Testis (tissue), 2 donors: ENCODE measurements at regions not wholly inside any gene's neighbourhood (a gene's known extent, or its start where the extent isn't known, plus 50 kb on each side); places are given as distances from the start of the nearest gene placed in this dataset.
"Not testable (repeated sequence)": the region's sequence is repeated elsewhere in the genome, so short reads cannot be mapped to it uniquely, and the experiment has no call there.

ENCODE experiments used
- DNase-seq: peaks from one replicate; pipeline ENCODE4 v3.0.0-alpha.2; 2019
- H3K27ac ChIP-seq, 2 donors: fragments of 200-600 bp; sonication (generic); one replicate each; pipeline ENCODE4 v1.5.1; 2019
- H3K27me3 ChIP-seq: fragments of 200-600 bp; sonication (generic); one replicate; pipeline ENCODE4 v1.5.1; 2019
- H3K36me3 ChIP-seq: fragments of 200-600 bp; sonication (generic); one replicate; pipeline ENCODE4 v1.5.1; 2017; ENCODE audit warnings: low read depth; ENCODE audit errors: missing control alignments
- H3K4me1 ChIP-seq: fragments of 200-600 bp; sonication (generic); one replicate; pipeline ENCODE4 v1.5.1; 2019
- H3K4me3 ChIP-seq, 2 donors: fragments of 200-600 bp; sonication (generic); one replicate each; pipeline ENCODE4 v1.5.1; 2017 to 2019
- H3K9me3 ChIP-seq: fragments of 200-600 bp; sonication (generic); one replicate; pipeline ENCODE4 v1.5.1; 2017
- POLR2A ChIP-seq: fragments of 450-650 bp; IDR thresholded peaks from one replicate; pipeline ENCODE4 v1.6.1; 2017; ENCODE audit warnings: antibody characterized with exemption, mild to moderate bottlenecking, moderate library complexity
- WGBS, 2 donors: methylation state at CpG; one replicate each; pipeline ENCODE4 v1.1.5; 2018; 5-methylcytosine and 5-hydroxymethylcytosine counted together
- intact Hi-C: fragments of 100-400 bp; cut with DNase I; formaldehyde crosslinking; loops from one replicate; pipeline ENCODE4 v1.15.1; 2023; ENCODE audit warnings: low total_unique reads
- TF ChIP-seq, protein P1 (sequence below), 3 experiments: fragments of 450-650 bp in 2 of 3; fragments of 200-600 bp in 1 of 3; sonication (generic) in 1 of 3; IDR thresholded peaks; one replicate each; pipeline ENCODE4 v1.5.1; 2016 to 2019; ENCODE audit warnings: antibody characterized with exemption in 3 of 3, mild to moderate bottlenecking in 2 of 3, moderate library complexity in 1 of 3

DNA sequence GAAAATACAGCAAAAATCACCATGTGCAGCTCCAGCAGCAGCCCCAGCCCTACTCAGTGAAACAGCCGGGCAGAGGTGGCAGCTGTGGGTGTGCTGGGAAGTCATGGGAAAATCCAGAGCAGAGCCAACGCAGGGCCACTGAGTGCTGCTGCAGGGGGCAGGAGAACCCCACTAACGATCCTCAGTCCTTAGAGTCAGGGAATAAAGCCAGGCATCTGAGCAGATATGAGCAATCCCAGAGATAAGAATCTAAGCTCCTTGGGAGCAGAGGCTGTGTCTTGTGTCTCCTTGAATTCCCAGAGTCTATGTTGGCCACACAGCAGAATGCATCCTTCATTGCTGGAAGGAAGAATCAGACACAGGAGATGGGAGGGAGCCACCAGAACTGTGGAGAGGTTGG is 493.1 kb upstream of the MAP3K7 start:
- 65 to 68% methylated on average over 3 of the region's 3 CpGs for WGBS, 2 donors
- Histone ChIP-seq H3K9me3 (no peaks in the 10 kb centered on the region), H3K4me1 (peaks cover 13% of the 10 kb centered on the region), H3K27ac (no peak overlapping the region), H3K4me3 (no peak overlapping the region), H3K36me3 (no peaks in the 10 kb centered on the region), H3K27me3 (no peaks in the 10 kb centered on the region)
- TF ChIP-seq POLR2A: no peak
- TF ChIP-seq, protein P1, sequence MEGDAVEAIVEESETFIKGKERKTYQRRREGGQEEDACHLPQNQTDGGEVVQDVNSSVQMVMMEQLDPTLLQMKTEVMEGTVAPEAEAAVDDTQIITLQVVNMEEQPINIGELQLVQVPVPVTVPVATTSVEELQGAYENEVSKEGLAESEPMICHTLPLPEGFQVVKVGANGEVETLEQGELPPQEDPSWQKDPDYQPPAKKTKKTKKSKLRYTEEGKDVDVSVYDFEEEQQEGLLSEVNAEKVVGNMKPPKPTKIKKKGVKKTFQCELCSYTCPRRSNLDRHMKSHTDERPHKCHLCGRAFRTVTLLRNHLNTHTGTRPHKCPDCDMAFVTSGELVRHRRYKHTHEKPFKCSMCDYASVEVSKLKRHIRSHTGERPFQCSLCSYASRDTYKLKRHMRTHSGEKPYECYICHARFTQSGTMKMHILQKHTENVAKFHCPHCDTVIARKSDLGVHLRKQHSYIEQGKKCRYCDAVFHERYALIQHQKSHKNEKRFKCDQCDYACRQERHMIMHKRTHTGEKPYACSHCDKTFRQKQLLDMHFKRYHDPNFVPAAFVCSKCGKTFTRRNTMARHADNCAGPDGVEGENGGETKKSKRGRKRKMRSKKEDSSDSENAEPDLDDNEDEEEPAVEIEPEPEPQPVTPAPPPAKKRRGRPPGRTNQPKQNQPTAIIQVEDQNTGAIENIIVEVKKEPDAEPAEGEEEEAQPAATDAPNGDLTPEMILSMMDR (IDR thresholded peaks at IDR 0.05): no peak
- intact Hi-C loops: no loop called here
- DNase-seq: no peak

DNA sequence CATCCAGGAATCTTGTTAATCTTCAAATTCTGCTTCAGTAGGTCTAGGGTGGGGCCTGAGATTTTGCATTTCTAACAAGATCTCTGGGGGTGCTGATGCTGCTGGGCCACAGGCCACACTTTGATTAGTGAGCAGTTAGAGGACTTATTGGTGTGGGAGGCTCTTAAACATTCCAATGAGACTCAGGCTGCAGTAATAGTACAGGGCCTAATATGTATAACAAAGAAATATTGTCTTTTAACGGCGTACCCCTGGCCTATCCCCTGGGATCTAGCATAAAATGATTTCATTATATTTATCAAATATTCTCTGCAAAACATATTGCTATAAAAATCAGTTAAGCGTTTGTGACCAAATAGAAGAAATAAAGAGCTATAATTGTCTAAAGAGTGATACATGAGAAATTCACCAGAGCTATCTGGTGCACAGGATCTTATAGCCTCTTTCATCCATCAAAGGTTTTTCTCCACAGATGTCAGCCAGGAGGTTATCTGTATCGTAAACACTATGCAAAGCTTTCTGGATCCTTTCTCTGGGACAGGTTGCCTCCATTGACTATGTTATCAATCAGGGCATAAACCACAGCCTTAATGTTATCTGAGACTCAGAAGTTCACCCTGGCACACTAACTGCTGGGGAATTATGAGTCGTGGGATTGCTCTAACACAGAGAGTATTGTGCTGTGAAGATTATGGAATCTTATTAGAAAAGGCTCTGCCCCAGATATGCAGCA is 488.5 kb upstream of the MAP3K7 start:
- DNase-seq: no peak
- no peaks in the 10 kb centered on the region for H3K36me3 ChIP-seq
- no peaks in the 10 kb centered on the region for H3K27me3 ChIP-seq
- TF ChIP-seq POLR2A: no peak
- TF ChIP-seq, protein P1 (IDR thresholded peaks at IDR 0.05): no peak
- H3K4me1 ChIP-seq: no peaks in the 10 kb centered on the region
- 76 to 77% methylated on average over 5 of the region's 5 CpGs for WGBS, 2 donors
- no peak overlapping the region for H3K4me3 ChIP-seq
- intact Hi-C loops: no loop called here
- H3K9me3 ChIP-seq: no peaks in the 10 kb centered on the region
- no peak overlapping the region for H3K27ac ChIP-seq

DNA sequence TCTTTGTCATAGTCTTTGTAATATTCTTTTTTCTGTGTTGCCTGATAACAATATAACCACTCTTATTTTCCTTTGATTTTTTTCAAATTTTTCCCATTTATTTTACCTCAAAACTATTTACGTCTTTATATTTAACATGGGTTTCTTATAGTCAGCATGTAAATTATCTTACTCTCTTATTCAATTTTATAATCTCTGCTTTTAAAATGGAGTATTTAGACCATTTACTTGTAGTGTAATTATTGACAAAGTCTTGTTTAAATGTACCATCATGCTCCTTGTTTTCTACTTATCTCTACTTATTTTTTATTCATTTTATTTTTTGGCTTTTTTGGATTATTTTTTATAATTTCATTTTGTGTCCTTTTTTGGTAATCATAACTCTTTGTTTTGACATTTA is 476.5 kb upstream of the MAP3K7 start:
- H3K4me3 ChIP-seq: no peak overlapping the region
- H3K27me3 ChIP-seq: no peaks in the 10 kb centered on the region
- TF ChIP-seq, protein P1 (IDR thresholded peaks at IDR 0.05): no peak
- no peak for TF ChIP-seq POLR2A
- no peaks in the 10 kb centered on the region for H3K4me1 ChIP-seq
- intact Hi-C loops: no loop called here
- no peaks in the 10 kb centered on the region for H3K36me3 ChIP-seq
- no peaks in the 10 kb centered on the region for H3K9me3 ChIP-seq
- DNase-seq: no peak
- H3K27ac ChIP-seq: no peak overlapping the region
- whole genome bisulfite sequencing, 2 donors: 94 to 97% methylated on average over 1 of the region's 1 CpG

DNA sequence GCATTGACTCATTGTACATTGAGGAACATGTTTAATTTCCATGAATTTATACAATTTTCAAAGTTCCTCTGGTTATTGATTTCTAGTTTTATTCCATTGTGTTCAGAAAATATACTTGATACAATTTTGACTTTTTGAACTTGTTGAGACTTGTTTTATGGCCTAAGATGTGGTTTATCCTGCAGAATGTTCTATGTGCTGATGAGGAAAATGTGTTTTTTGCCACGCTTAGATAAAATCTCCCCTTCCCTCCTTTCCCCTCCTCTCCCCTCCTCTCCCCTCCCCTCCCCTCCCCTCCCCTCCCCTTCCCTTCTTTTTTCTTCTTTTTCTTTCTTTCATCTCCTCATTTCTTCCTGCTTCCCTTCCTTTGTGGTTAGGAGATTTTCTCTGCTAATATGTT is 470.8 kb upstream of the MAP3K7 start:
- Histone ChIP-seq H3K36me3 (no peaks in the 10 kb centered on the region), H3K27ac (no peak overlapping the region), H3K4me1 (no peaks in the 10 kb centered on the region), H3K9me3 (no peaks in the 10 kb centered on the region), H3K27me3 (no peaks in the 10 kb centered on the region), H3K4me3 (no peak overlapping the region)
- TF ChIP-seq, protein P1 (IDR thresholded peaks at IDR 0.05): no peak
- TF ChIP-seq POLR2A: no peak
- intact Hi-C loops: no loop called here
- DNase-seq: no peak
- WGBS, 2 donors: 100% methylated on average over 1 of the region's 1 CpG

DNA sequence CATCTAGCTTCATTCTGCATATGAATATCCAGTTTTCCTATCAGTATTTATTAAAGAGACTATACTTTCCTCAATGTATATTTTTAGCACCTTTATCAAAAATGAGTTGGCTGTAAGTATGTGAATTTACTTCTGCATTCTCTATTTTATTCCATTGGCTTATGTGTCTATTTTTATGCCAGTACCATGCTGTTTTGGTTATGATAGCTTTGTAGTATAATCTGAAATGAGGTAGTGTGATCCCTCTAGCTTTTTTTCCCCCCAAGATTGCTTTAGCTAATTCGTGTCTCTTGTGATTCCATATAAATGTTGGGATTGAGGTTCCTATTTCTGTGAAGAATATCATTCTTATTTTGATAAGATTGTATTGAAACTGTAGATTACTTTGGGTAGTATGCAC is 469.1 kb upstream of the MAP3K7 start:
- no peaks in the 10 kb centered on the region for H3K36me3 ChIP-seq
- DNase-seq: no peak
- intact Hi-C loops: no loop called here
- H3K27ac ChIP-seq: no peak overlapping the region
- H3K27me3 ChIP-seq: no peaks in the 10 kb centered on the region
- TF ChIP-seq, protein P1 (IDR thresholded peaks at IDR 0.05): no peak
- TF ChIP-seq POLR2A: no peak
- H3K4me1 ChIP-seq: no peaks in the 10 kb centered on the region
- no peaks in the 10 kb centered on the region for H3K9me3 ChIP-seq
- WGBS, 2 donors: 70 to 79% methylated on average over 1 of the region's 1 CpG
- H3K4me3 ChIP-seq: no peak overlapping the region

DNA sequence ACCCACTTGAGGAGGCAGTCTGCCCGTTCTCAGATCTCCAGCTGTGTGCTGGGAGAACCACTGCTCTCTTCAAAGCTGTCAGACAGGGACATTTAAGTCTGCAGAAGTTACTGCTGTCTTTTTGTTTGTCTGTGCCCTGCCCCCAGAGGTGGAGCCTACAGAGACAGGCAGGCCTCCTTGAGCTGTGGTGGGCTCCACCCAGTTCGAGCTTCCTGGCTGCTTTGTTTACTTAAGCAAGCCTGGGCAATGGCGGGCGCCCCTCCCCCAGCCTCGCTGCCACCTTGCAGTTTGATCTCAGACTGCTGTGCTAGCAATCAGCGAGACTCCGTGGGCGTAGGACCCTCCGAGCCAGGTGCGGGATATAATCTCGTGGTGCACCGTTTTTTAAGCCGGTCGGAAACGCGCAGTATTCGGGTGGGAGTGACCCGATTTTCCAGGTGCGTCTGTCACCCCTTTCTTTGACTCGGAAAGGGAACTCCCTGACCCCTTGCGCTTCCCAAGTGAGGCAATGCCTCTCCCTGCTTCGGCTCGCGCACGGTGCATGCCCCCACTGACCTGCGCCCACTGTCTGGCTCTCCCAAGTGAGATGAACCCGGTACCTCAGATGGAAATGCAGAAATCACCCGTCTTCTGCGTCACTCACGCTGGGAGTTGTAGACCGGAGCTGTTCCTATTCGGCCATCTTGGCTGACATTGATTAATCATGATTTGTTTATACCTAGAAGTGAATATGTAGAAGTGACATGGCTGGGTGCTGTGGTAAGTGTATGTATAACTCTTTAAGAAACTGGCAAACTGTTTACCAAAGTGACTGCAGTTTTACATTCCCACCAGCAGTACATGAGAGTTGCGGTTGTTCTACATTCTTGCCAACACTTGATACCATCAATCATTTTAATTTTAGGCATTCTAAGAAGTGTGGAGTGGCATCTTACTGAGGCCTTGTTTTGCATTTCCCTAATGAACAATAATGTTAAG is 465.9 kb upstream of the MAP3K7 start:
- DNase-seq, intact Hi-C loops, H3K4me1 ChIP-seq, H3K4me3 ChIP-seq, H3K27me3 ChIP-seq, H3K9me3 ChIP-seq, H3K36me3 ChIP-seq, H3K27ac ChIP-seq: not testable (repeated sequence)
- 87 to 94% methylated on average over 28 to 30 of the region's 33 CpGs for WGBS, 2 donors
